ENCODE measurements at regions not wholly inside any gene's neighbourhood (a gene's known extent, or its start where the extent isn't known, plus 50 kb on each side); places are given as distances from the start of the nearest gene placed in this dataset.

DNA sequence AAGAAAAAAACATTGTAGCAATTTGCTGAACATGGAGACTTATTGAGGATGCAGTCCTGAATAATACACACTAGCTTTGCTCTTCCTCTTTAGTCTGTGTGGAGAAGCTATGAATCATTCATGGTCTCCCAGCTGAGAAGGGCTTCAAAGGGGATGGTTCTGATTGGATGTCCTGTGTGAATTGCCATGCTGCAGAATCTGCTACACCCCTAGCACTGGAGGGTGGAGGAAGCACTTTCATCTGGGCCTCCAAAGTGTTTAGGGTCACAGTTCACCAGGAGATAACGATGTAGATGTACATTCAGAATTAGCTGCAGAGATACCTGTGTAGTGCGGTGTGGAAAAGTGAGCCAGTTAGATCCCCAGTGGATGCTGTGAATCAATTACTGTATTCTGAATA, 321.1 kb upstream of the EDNRB start:
- TF ChIP-seq, protein P1, sequence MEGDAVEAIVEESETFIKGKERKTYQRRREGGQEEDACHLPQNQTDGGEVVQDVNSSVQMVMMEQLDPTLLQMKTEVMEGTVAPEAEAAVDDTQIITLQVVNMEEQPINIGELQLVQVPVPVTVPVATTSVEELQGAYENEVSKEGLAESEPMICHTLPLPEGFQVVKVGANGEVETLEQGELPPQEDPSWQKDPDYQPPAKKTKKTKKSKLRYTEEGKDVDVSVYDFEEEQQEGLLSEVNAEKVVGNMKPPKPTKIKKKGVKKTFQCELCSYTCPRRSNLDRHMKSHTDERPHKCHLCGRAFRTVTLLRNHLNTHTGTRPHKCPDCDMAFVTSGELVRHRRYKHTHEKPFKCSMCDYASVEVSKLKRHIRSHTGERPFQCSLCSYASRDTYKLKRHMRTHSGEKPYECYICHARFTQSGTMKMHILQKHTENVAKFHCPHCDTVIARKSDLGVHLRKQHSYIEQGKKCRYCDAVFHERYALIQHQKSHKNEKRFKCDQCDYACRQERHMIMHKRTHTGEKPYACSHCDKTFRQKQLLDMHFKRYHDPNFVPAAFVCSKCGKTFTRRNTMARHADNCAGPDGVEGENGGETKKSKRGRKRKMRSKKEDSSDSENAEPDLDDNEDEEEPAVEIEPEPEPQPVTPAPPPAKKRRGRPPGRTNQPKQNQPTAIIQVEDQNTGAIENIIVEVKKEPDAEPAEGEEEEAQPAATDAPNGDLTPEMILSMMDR (IDR thresholded peaks at IDR 0.05; ENCODE audit: insufficient read depth, low read length, poor library complexity, severe bottlenecking) = no peak
- TF ChIP-seq EZH2phosphoT487 (conservative IDR thresholded peaks at IDR 0.05; ENCODE audit: low read length) = no peak
